ENCODE measurements at regions not wholly inside any gene's neighbourhood (a gene's known extent, or its start where the extent isn't known, plus 50 kb on each side); places are given as distances from the start of the nearest gene placed in this dataset.

- Histone ChIP-seq H3K27me3 (ENCODE audit: control insufficient read depth in 2 of 2, insufficient read depth in 2 of 2, low read length in 2 of 2) (no peaks in the 10 kb centered on the region), H3K9me3 (replicated peaks in 1 of 2; ENCODE audit: control insufficient read depth in 1 of 2, insufficient read depth in 1 of 2, low read length in 2 of 2) (no peaks in the 10 kb centered on the region), H3K4me1 (ENCODE audit: control insufficient read depth in 1 of 2, insufficient read depth in 2 of 2, low read length in 2 of 2) (no peaks in the 10 kb centered on the region), H3K9ac (ENCODE audit: insufficient read depth, low read length, poor library complexity, severe bottlenecking) (no peak overlapping the region), H3K27ac (ENCODE audit: low read depth in 1 of 2, low read length in 2 of 2) (no peak overlapping the region), H4K20me1 (ENCODE audit: insufficient read depth, low read length) (no peaks in the 10 kb centered on the region), H3K4me2 (replicated peaks; ENCODE audit: extremely low read depth, low read length, poor library complexity, severe bottlenecking) (no peak overlapping the region), H3K79me2 (ENCODE audit: insufficient read depth, low read length) (no peaks in the 10 kb centered on the region), H3K36me3 (replicated peaks in 1 of 2; ENCODE audit: control insufficient read depth in 1 of 2, insufficient read depth in 2 of 2, low read length in 2 of 2) (no peaks in the 10 kb centered on the region), H2AFZ (ENCODE audit: insufficient read depth, low read depth, low read length, poor library complexity, severe bottlenecking) (no peak overlapping the region), H3K4me3 (replicated peaks in 1 of 3; ENCODE audit: low read depth in 2 of 3, low read length in 3 of 3) (no peak overlapping the region)
- no peak overlapping the region for H3K27ac Mint-ChIP-seq
- intact Hi-C loops (cut with micrococcal nuclease): no loop called here
- DNase-seq: peak; percentile 17 to 36 (median 33)
- no peak overlapping the region for H3K4me3 Mint-ChIP-seq
- no peak for TF ChIP-seq CTCF (IDR thresholded peaks at IDR 0.05)
- peaks cover 0 to 2% (median 0%) of the 10 kb centered on the region in 7 donors for H3K9me3 Mint-ChIP-seq
- H3K36me3 Mint-ChIP-seq: no peaks in the 10 kb centered on the region
- peaks cover 0 to 3% (median 0%) of the 10 kb centered on the region in 3 donors for H3K27me3 Mint-ChIP-seq (ENCODE audit: low read depth in 3 of 3)
- H3K4me1 Mint-ChIP-seq: peaks cover 4% of the 10 kb centered on the region
Measured at GRCh38 chr10:113359655-113360054, 193.2 kb upstream of the HABP2 start.

GRCh38 chr10:113360870-113361269, 192.0 kb upstream of the HABP2 start:
- peak overlapping the region in 1 of 7 donors; percentile 28 for H3K27ac Mint-ChIP-seq
- no peaks in the 10 kb centered on the region for H3K4me1 ChIP-seq (ENCODE audit: control insufficient read depth in 1 of 2, insufficient read depth in 2 of 2, low read length in 2 of 2)
- H3K79me2 ChIP-seq (ENCODE audit: insufficient read depth, low read length): no peaks in the 10 kb centered on the region
- H3K27me3 ChIP-seq (ENCODE audit: control insufficient read depth in 2 of 2, insufficient read depth in 2 of 2, low read length in 2 of 2): no peaks in the 10 kb centered on the region
- H3K27ac ChIP-seq (ENCODE audit: low read depth in 1 of 2, low read length in 2 of 2): no peak overlapping the region
- H3K4me1 Mint-ChIP-seq: peaks cover 4% of the 10 kb centered on the region
- H3K36me3 ChIP-seq (replicated peaks in 1 of 2; ENCODE audit: control insufficient read depth in 1 of 2, insufficient read depth in 2 of 2, low read length in 2 of 2): no peaks in the 10 kb centered on the region
- H3K9ac ChIP-seq (ENCODE audit: insufficient read depth, low read length, poor library complexity, severe bottlenecking): no peak overlapping the region
- H3K4me3 ChIP-seq (replicated peaks in 1 of 3; ENCODE audit: low read depth in 2 of 3, low read length in 3 of 3): no peak overlapping the region
- peaks cover 0 to 6% (median 4%) of the 10 kb centered on the region in 7 donors for H3K9me3 Mint-ChIP-seq
- H2AFZ ChIP-seq (ENCODE audit: insufficient read depth, low read depth, low read length, poor library complexity, severe bottlenecking): no peak overlapping the region
- WGBS (ENCODE audit: insufficient coverage): 80% methylated on average over 3 of the region's 4 CpGs
- DNase-seq: no peak
- intact Hi-C loops (cut with micrococcal nuclease): no loop called here
- H3K27me3 Mint-ChIP-seq (ENCODE audit: low read depth in 3 of 3): peaks cover 0 to 3% (median 2%) of the 10 kb centered on the region in 3 donors
- H3K9me3 ChIP-seq (replicated peaks in 1 of 2; ENCODE audit: control insufficient read depth in 1 of 2, insufficient read depth in 1 of 2, low read length in 2 of 2): peaks cover 0 to 5% of the 10 kb centered on the region in 2 donors
- H3K36me3 Mint-ChIP-seq: no peaks in the 10 kb centered on the region
- H3K4me3 Mint-ChIP-seq: no peak overlapping the region
- no peak for TF ChIP-seq CTCF (IDR thresholded peaks at IDR 0.05)
- no peaks in the 10 kb centered on the region for H4K20me1 ChIP-seq (ENCODE audit: insufficient read depth, low read length)
- no peak overlapping the region for H3K4me2 ChIP-seq (replicated peaks; ENCODE audit: extremely low read depth, low read length, poor library complexity, severe bottlenecking)

Data from CD14-positive monocyte (primary cell).